ENCODE measurements at regions not wholly inside any gene's neighbourhood (a gene's known extent, or its start where the extent isn't known, plus 50 kb on each side); places are given as distances from the start of the nearest gene placed in this dataset.
"Not testable (repeated sequence)": the region's sequence is repeated elsewhere in the genome, so short reads cannot be mapped to it uniquely, and the experiment has no call there.

GRCh38 chr15:96200357-96200967, 130.0 kb upstream of the NR2F2 start:
- Histone ChIP-seq H3K4me3 (ENCODE audit: insufficient read length, low read depth) (no peak overlapping the region), H3K9ac (ENCODE audit: insufficient read length, low read depth) (no peak overlapping the region), H3K27me3 (ENCODE audit: insufficient read depth, insufficient read length) (no peaks in the 10 kb centered on the region), H3K36me3 (ENCODE audit: insufficient read depth, insufficient read length, low read length) (no peaks in the 10 kb centered on the region), H3K9me3 (ENCODE audit: insufficient read depth, low read length) (no peaks in the 10 kb centered on the region), H3K4me1 (ENCODE audit: insufficient read depth, insufficient read length) (no peaks in the 10 kb centered on the region)
- TF ChIP-seq YY1 (IDR thresholded peaks at IDR 0.05; ENCODE audit: insufficient read depth, insufficient read length) (no peak), SUZ12 (IDR thresholded peaks at IDR 0.05; ENCODE audit: extremely low read depth, insufficient read depth, insufficient read length) (no peak), ZNF274 (IDR thresholded peaks at IDR 0.05; ENCODE audit: low read depth, low read length) (no peak)
- no peak for DNase-seq (ENCODE audit: low read depth, low spot score)

DNA sequence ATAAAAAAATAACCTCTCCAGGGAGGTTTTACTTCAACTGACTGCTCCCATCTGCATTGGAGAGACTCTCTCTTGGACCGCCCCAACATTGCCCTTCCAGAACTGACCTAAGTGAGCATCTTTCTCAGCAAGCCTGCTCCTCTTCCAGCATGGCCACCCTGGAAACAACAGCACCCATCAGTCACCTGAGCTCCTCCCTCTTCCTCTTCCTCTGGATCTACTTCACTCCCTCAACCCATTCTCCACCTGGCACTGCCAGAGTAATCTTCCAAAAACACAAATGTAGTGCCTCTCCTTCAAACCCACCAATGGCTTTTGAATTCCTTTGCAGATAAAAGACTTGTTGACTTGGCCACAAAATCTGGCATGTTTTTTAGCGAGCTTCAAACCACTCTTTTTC, 128.8 kb upstream of the NR2F2 start:
- Histone ChIP-seq H3K4me1 (ENCODE audit: insufficient read depth, insufficient read length) (no peaks in the 10 kb centered on the region), H3K36me3 (ENCODE audit: insufficient read depth, insufficient read length, low read length) (no peaks in the 10 kb centered on the region), H3K9me3 (ENCODE audit: insufficient read depth, low read length) (no peaks in the 10 kb centered on the region), H3K27me3 (ENCODE audit: insufficient read depth, insufficient read length) (no peaks in the 10 kb centered on the region), H3K4me3 (ENCODE audit: insufficient read length, low read depth) (no peak overlapping the region), H3K9ac (ENCODE audit: insufficient read length, low read depth) (no peak overlapping the region)
- DNase-seq (ENCODE audit: low read depth, low spot score), result no peak
- TF ChIP-seq YY1 (IDR thresholded peaks at IDR 0.05; ENCODE audit: insufficient read depth, insufficient read length), result no peak
- no peak for TF ChIP-seq ZNF274 (IDR thresholded peaks at IDR 0.05; ENCODE audit: low read depth, low read length)
- no peak for TF ChIP-seq SUZ12 (IDR thresholded peaks at IDR 0.05; ENCODE audit: extremely low read depth, insufficient read depth, insufficient read length)

DNA sequence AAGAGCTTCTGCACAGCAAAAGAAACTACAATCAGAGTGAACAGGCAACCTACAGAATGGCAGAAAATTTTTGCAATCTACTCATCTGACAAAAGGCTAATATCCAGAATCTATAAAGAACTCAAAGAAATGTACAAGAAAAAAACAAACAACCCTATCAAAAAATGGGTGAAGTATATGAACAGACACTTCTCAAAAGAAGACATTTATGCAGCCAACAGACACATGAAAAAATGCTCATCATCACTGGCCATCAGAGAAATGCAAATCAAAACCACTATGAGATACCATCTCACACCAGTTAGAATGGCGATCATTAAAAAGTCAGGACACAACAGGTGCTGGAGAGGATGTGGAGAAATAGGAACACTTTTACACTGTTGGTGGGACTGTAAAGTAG, 124.9 kb upstream of the NR2F2 start:
- H3K36me3 ChIP-seq (ENCODE audit: insufficient read depth, insufficient read length, low read length); H3K4me3 ChIP-seq (ENCODE audit: insufficient read length, low read depth); H3K27me3 ChIP-seq (ENCODE audit: insufficient read depth, insufficient read length); DNase-seq (ENCODE audit: low read depth, low spot score); H3K9ac ChIP-seq (ENCODE audit: insufficient read length, low read depth); H3K9me3 ChIP-seq (ENCODE audit: insufficient read depth, low read length); H3K4me1 ChIP-seq (ENCODE audit: insufficient read depth, insufficient read length): not testable (repeated sequence)

GRCh38 chr15:96207377-96208006, 123.0 kb upstream of the NR2F2 start:
- DNase-seq (ENCODE audit: low read depth, low spot score), result no peak
- Histone ChIP-seq H3K27me3 (ENCODE audit: insufficient read depth, insufficient read length) (no peaks in the 10 kb centered on the region), H3K9me3 (ENCODE audit: insufficient read depth, low read length) (no peaks in the 10 kb centered on the region), H3K4me1 (ENCODE audit: insufficient read depth, insufficient read length) (no peaks in the 10 kb centered on the region), H3K36me3 (ENCODE audit: insufficient read depth, insufficient read length, low read length) (no peaks in the 10 kb centered on the region), H3K9ac (ENCODE audit: insufficient read length, low read depth) (no peak overlapping the region), H3K4me3 (ENCODE audit: insufficient read length, low read depth) (no peak overlapping the region)
- TF ChIP-seq YY1 (IDR thresholded peaks at IDR 0.05; ENCODE audit: insufficient read depth, insufficient read length) (no peak), SUZ12 (IDR thresholded peaks at IDR 0.05; ENCODE audit: extremely low read depth, insufficient read depth, insufficient read length) (no peak), ZNF274 (IDR thresholded peaks at IDR 0.05; ENCODE audit: low read depth, low read length) (no peak)

- TF ChIP-seq ZNF274 (IDR thresholded peaks at IDR 0.05; ENCODE audit: low read depth, low read length) (no peak), YY1 (IDR thresholded peaks at IDR 0.05; ENCODE audit: insufficient read depth, insufficient read length) (no peak), SUZ12 (IDR thresholded peaks at IDR 0.05; ENCODE audit: extremely low read depth, insufficient read depth, insufficient read length) (no peak)
- no peaks in the 10 kb centered on the region for H3K9me3 ChIP-seq (ENCODE audit: insufficient read depth, low read length)
- H3K4me3 ChIP-seq (ENCODE audit: insufficient read length, low read depth), result no peak overlapping the region
- H3K36me3 ChIP-seq (ENCODE audit: insufficient read depth, insufficient read length, low read length), result no peaks in the 10 kb centered on the region
- H3K9ac ChIP-seq (ENCODE audit: insufficient read length, low read depth), result no peak overlapping the region
- no peaks in the 10 kb centered on the region for H3K27me3 ChIP-seq (ENCODE audit: insufficient read depth, insufficient read length)
- no peaks in the 10 kb centered on the region for H3K4me1 ChIP-seq (ENCODE audit: insufficient read depth, insufficient read length)
- no peak for DNase-seq (ENCODE audit: low read depth, low spot score)
Measured at GRCh38 chr15:96209285-96209735, 121.2 kb upstream of the NR2F2 start.

- Histone ChIP-seq H3K4me3 (ENCODE audit: insufficient read length, low read depth) (no peak overlapping the region), H3K36me3 (ENCODE audit: insufficient read depth, insufficient read length, low read length) (no peaks in the 10 kb centered on the region), H3K9ac (ENCODE audit: insufficient read length, low read depth) (no peak overlapping the region), H3K9me3 (ENCODE audit: insufficient read depth, low read length) (no peaks in the 10 kb centered on the region), H3K4me1 (ENCODE audit: insufficient read depth, insufficient read length) (no peaks in the 10 kb centered on the region), H3K27me3 (ENCODE audit: insufficient read depth, insufficient read length) (no peaks in the 10 kb centered on the region)
- DNase-seq (ENCODE audit: low read depth, low spot score), result no peak
- TF ChIP-seq YY1 (IDR thresholded peaks at IDR 0.05; ENCODE audit: insufficient read depth, insufficient read length), result no peak
- no peak for TF ChIP-seq ZNF274 (IDR thresholded peaks at IDR 0.05; ENCODE audit: low read depth, low read length)
- no peak for TF ChIP-seq SUZ12 (IDR thresholded peaks at IDR 0.05; ENCODE audit: extremely low read depth, insufficient read depth, insufficient read length)
Measured at GRCh38 chr15:96213045-96213444, 117.5 kb upstream of the NR2F2 start.

DNA sequence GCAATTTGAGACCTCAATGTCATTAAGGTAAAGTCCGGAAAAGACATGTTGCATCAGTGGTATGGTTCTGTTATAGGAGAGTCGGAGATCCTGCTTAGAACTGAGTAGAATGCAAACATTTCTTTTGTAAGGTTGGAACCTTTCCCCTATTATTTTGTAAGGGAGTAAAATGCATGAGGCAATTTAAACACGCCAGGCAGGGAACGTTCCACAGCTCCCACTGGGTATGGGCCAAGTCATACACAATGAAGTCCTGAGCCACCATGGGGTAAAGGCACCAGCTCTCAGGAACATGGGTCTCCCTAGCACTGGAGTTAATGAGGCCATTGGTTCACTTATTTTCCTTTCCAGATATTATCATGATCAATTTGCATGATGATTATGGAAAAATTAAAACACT, 116.6 kb upstream of the NR2F2 start:
- Histone ChIP-seq H3K27me3 (ENCODE audit: insufficient read depth, insufficient read length) (no peaks in the 10 kb centered on the region), H3K9me3 (ENCODE audit: insufficient read depth, low read length) (no peaks in the 10 kb centered on the region), H3K36me3 (ENCODE audit: insufficient read depth, insufficient read length, low read length) (no peaks in the 10 kb centered on the region), H3K9ac (ENCODE audit: insufficient read length, low read depth) (no peak overlapping the region), H3K4me3 (ENCODE audit: insufficient read length, low read depth) (no peak overlapping the region), H3K4me1 (ENCODE audit: insufficient read depth, insufficient read length) (no peaks in the 10 kb centered on the region)
- TF ChIP-seq ZNF274 (IDR thresholded peaks at IDR 0.05; ENCODE audit: low read depth, low read length), result no peak
- no peak for DNase-seq (ENCODE audit: low read depth, low spot score)

- not testable (repeated sequence) for H3K27me3 ChIP-seq (ENCODE audit: insufficient read depth, insufficient read length); DNase-seq (ENCODE audit: low read depth, low spot score); H3K4me1 ChIP-seq (ENCODE audit: insufficient read depth, insufficient read length); H3K9me3 ChIP-seq (ENCODE audit: insufficient read depth, low read length); H3K36me3 ChIP-seq (ENCODE audit: insufficient read depth, insufficient read length, low read length); H3K4me3 ChIP-seq (ENCODE audit: insufficient read length, low read depth); H3K9ac ChIP-seq (ENCODE audit: insufficient read length, low read depth)
Measured at GRCh38 chr15:96216481-96216880, 114.0 kb upstream of the NR2F2 start.
